ENCODE measurements at regions not wholly inside any gene's neighbourhood (a gene's known extent, or its start where the extent isn't known, plus 50 kb on each side); places are given as distances from the start of the nearest gene placed in this dataset.
A peak's percentile ranks its signal among the peaks of the same experiment; 100 is the strongest.

DNA sequence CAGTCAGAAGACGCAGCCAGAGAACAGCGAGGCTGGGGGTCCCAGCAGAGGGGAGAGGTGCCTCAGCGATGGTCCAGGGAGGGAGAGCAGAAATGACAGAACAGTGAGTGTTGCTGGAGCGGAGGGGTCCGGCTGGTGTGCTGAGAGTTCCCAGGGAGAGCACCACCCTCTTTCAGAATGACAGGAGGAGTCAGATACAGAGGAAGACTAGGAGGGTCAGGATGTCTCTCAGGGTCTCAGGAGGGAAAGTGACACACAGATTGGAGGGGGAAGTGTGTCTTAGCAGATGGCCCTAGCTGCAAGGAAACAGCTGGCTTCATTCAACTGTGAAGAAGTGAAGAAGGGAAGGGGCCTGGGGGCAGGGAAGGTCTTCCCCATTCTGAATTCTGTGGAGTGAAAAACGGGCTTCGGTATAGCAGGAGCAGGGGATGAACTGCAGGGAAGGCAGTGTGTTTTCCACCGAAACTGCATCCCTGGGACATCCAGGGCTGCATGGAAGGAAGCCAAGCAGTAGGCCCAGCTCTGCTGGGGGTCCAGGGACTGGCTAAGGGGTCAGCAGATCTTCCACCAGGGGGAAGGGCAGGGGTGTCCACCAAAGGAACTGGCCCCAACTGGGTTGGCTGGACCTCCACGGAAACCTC is 90.0 kb upstream of the OTOS start:
- H3K27me3 ChIP-seq, result no peaks in the 10 kb centered on the region
- H3K4me3 ChIP-seq, result no peak overlapping the region
- no peaks in the 10 kb centered on the region for H3K36me3 ChIP-seq
- intact Hi-C loops (cut with DNase I), result no loop called here
- TF ChIP-seq, protein P1, sequence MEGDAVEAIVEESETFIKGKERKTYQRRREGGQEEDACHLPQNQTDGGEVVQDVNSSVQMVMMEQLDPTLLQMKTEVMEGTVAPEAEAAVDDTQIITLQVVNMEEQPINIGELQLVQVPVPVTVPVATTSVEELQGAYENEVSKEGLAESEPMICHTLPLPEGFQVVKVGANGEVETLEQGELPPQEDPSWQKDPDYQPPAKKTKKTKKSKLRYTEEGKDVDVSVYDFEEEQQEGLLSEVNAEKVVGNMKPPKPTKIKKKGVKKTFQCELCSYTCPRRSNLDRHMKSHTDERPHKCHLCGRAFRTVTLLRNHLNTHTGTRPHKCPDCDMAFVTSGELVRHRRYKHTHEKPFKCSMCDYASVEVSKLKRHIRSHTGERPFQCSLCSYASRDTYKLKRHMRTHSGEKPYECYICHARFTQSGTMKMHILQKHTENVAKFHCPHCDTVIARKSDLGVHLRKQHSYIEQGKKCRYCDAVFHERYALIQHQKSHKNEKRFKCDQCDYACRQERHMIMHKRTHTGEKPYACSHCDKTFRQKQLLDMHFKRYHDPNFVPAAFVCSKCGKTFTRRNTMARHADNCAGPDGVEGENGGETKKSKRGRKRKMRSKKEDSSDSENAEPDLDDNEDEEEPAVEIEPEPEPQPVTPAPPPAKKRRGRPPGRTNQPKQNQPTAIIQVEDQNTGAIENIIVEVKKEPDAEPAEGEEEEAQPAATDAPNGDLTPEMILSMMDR (IDR thresholded peaks at IDR 0.05), result no peak
- H3K27ac ChIP-seq, result no peak overlapping the region
- peak in 1 of 2 donors; percentile 33 for DNase-seq (ENCODE audit: low spot score in 2 of 2)
- H3K9me3 ChIP-seq, result peaks cover 0 to 7% of the 10 kb centered on the region in 2 donors
- H3K4me1 ChIP-seq, result peaks cover 2 to 8% of the 10 kb centered on the region in 2 donors

DNA sequence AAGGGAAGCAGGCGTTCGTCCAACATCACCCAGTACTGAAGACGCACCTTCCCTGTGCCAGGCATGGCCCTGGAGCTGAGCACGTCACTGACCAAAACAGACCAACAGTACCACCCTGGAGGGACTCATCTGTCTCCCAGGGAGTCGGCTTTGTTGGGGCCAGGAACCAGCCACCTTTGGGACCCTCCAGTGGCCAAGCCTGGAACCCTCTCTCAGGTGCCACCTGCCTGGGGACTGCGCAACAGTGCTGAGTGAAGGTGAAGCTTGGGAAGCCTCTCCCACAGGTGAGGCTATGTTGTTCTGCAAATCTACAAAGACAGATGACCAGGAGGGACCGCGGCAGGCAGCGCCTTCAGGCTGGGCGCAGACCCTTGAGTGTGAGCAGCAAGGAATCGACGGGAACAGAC is 91.4 kb upstream of the OTOS start:
- H3K4me1 ChIP-seq, result peaks cover 6 to 12% of the 10 kb centered on the region in 2 donors
- no peak overlapping the region for H3K27ac ChIP-seq
- peak in 1 of 2 donors; percentile 60 for DNase-seq (ENCODE audit: low spot score in 2 of 2)
- H3K27me3 ChIP-seq, result no peaks in the 10 kb centered on the region
- intact Hi-C loops (cut with DNase I), result loop anchor here (2.0 kb wide), 2 partner anchors 143 to 329 kb away; partner anchors contain the start of gene DUSP28
- no peaks in the 10 kb centered on the region for H3K36me3 ChIP-seq
- H3K9me3 ChIP-seq, result peaks cover 0 to 7% of the 10 kb centered on the region in 2 donors
- TF ChIP-seq, protein P1 (IDR thresholded peaks at IDR 0.05), result no peak
- H3K4me3 ChIP-seq, result no peak overlapping the region

DNA sequence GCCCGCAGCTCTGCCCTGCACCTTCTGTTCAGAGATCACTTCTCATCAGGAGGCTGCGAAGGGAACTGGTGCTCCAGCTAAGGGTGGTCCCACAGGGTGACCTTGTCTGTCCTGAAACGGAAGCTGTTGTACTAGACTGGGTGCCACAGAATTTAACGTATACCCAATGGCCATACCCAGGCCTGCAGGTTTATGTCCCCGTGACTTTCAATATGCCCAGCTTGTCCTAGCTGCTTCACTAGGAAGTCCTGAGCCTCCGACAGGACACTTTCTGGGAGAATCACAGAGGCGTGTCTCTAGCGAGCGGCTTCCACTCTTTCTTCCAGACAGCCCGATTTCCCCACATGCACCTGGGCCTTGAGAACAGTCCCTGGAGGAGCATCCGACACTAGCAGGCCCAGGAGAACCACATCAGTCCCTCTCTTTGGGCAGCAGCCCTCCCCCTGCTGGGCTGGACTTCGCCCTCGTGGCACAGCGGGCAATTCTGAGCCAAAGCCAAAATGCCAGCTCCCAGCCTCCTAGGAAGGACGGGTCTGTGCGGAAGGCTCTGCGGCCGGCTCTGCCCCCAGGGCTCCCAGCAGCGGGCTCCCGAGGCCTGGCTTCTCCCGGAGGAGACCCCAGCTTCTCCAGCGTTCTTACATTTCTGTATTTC is 91.9 kb upstream of the OTOS start:
- intact Hi-C loops (cut with DNase I), result loop anchor here (2.0 kb wide), 2 partner anchors 142 to 328 kb away; partner anchors contain the start of gene DUSP28
- H3K27ac ChIP-seq, result peak overlapping the region in 1 of 2 donors; percentile 76

GRCh38 chr2:240232961-240233884 is 92.8 kb upstream of the OTOS start:
- no peaks in the 10 kb centered on the region for H3K27me3 ChIP-seq
- DNase-seq (ENCODE audit: low spot score in 2 of 2), result peak in 1 of 2 donors; percentile 90
- TF ChIP-seq, protein P1 (IDR thresholded peaks at IDR 0.05), result peak; percentile 91 to 97 (median 92)
- peak overlapping the region; percentile 53 to 76 for H3K27ac ChIP-seq
- H3K9me3 ChIP-seq, result peaks cover 0 to 7% of the 10 kb centered on the region in 2 donors
- no peaks in the 10 kb centered on the region for H3K36me3 ChIP-seq
- peak overlapping the region; percentile 34 to 61 for H3K4me3 ChIP-seq
- peaks cover 6 to 22% of the 10 kb centered on the region in 2 donors for H3K4me1 ChIP-seq
- intact Hi-C loops (cut with DNase I), result loop anchor here (1.0 to 2.0 kb wide), 7 partner anchors 18 to 328 kb away; partner anchors contain the start of gene DUSP28

More for the DNA sequence above, 91.9 kb upstream of the OTOS start:
- Histone ChIP-seq H3K4me3 (no peak overlapping the region), H3K4me1 (peaks cover 6 to 16% of the 10 kb centered on the region in 2 donors), H3K36me3 (no peaks in the 10 kb centered on the region), H3K27me3 (no peaks in the 10 kb centered on the region), H3K9me3 (peaks cover 0 to 7% of the 10 kb centered on the region in 2 donors)
- TF ChIP-seq, protein P1 (IDR thresholded peaks at IDR 0.05), result no peak
- peak in 1 of 2 donors; percentile 59 for DNase-seq (ENCODE audit: low spot score in 2 of 2)

- Histone ChIP-seq H3K4me1 (peaks cover 6 to 22% of the 10 kb centered on the region in 2 donors), H3K4me3 (peak overlapping the region in 1 of 2 donors; percentile 61)
- intact Hi-C loops (cut with DNase I), result loop anchor here (1.0 to 2.0 kb wide), 7 partner anchors 17 to 327 kb away; partner anchors contain the start of gene DUSP28
These were observed 93.5 kb upstream of the OTOS start for GRCh38 chr2:240233885-240234502.

More at GRCh38 chr2:240233885-240234502, 93.5 kb upstream of the OTOS start:
- H3K36me3 ChIP-seq, result no peaks in the 10 kb centered on the region
- peaks cover 0 to 6% of the 10 kb centered on the region in 2 donors for H3K9me3 ChIP-seq
- H3K27ac ChIP-seq, result peak overlapping the region; percentile 53 to 76
- TF ChIP-seq, protein P1 (IDR thresholded peaks at IDR 0.05), result no peak
- no peaks in the 10 kb centered on the region for H3K27me3 ChIP-seq
- DNase-seq (ENCODE audit: low spot score in 2 of 2), result no peak

Data from ascending aorta (tissue), 2 donors.